ENCODE measurements at regions not wholly inside any gene's neighbourhood (a gene's known extent, or its start where the extent isn't known, plus 50 kb on each side); places are given as distances from the start of the nearest gene placed in this dataset.
"Not testable (repeated sequence)": the region's sequence is repeated elsewhere in the genome, so short reads cannot be mapped to it uniquely, and the experiment has no call there.

GRCh38 chr15:22237891-22238275 is 157.6 kb downstream of the OR4M2 start:
- Histone ChIP-seq H3K4me3 (replicated peaks in 1 of 3; ENCODE audit: insufficient read depth in 1 of 3, low read depth in 1 of 3, low read length in 3 of 3) (no peak overlapping the region), H4K20me1 (replicated peaks; ENCODE audit: control insufficient read depth, extremely low read depth, insufficient read depth, low read length) (no peaks in the 10 kb centered on the region), H3K9me3 (replicated peaks; ENCODE audit: control insufficient read depth, insufficient read depth, low read length) (peaks cover 21% of the 10 kb centered on the region), H3K4me2 (ENCODE audit: insufficient read depth, low read length) (no peak overlapping the region), H3K9me1 (replicated peaks; ENCODE audit: control insufficient read depth, extremely low read depth, insufficient read depth, low read length) (no peaks in the 10 kb centered on the region), H3K27ac (ENCODE audit: insufficient read depth, low read depth, low read length) (no peak overlapping the region), H2AFZ (ENCODE audit: low read depth, low read length) (no peak overlapping the region), H3K27me3 (ENCODE audit: control insufficient read depth in 2 of 2, insufficient read depth in 2 of 2, low read length in 2 of 2) (no peaks in the 10 kb centered on the region), H3K79me2 (ENCODE audit: control insufficient read depth, insufficient read depth, low read length) (no peaks in the 10 kb centered on the region), H3K9ac (replicated peaks; ENCODE audit: extremely low read depth, insufficient read depth, low read length) (no peak overlapping the region), H3K36me3 (ENCODE audit: control insufficient read depth in 2 of 2, extremely low read depth in 1 of 2, insufficient read depth in 2 of 2, low read length in 2 of 2) (no peaks in the 10 kb centered on the region), H3K4me1 (ENCODE audit: control insufficient read depth, extremely low read depth, insufficient read depth, low read length) (no peaks in the 10 kb centered on the region)
- BruUV-seq (replicated peaks), result no TSS peak
- ChIA-PET POLR2A (no interaction called here), CTCF (no interaction called here)
- TF ChIP-seq MAX (IDR thresholded peaks at IDR 0.05; ENCODE audit: insufficient read depth, insufficient read length), result no peak
- TF ChIP-seq FOS (IDR thresholded peaks at IDR 0.05; ENCODE audit: borderline replicate concordance, insufficient read depth, low read length), result no peak
- TF ChIP-seq EZH2 (IDR thresholded peaks at IDR 0.05; ENCODE audit: borderline replicate concordance, low read depth, low read length, severe bottlenecking), result no peak
- TF ChIP-seq MYC (IDR thresholded peaks at IDR 0.05; ENCODE audit: low read depth, low read length), result no peak
- no peak for TF ChIP-seq POLR2AphosphoS5 (IDR thresholded peaks at IDR 0.05; ENCODE audit: insufficient read depth, low read depth, low read length)
- TF ChIP-seq POLR2A (IDR thresholded peaks at IDR 0.05; ENCODE audit: low read depth, low read length), result no peak
- TF ChIP-seq CTCF (IDR thresholded peaks at IDR 0.05; ENCODE audit: extremely low read depth in 1 of 2, insufficient read depth in 1 of 2, low read depth in 1 of 2, low read length in 2 of 2), result no peak
- TF ChIP-seq JUN (IDR thresholded peaks at IDR 0.05; ENCODE audit: borderline replicate concordance, insufficient read depth, insufficient read length, low read depth), result no peak
- TF ChIP-seq GATA2 (IDR thresholded peaks at IDR 0.05; ENCODE audit: insufficient read depth, insufficient read length, low read depth, low read length), result no peak
- FAIRE-seq (no peak), DNase-seq (ENCODE audit: low read depth, low spot score) (no peak)
- intact Hi-C loops (cut with micrococcal nuclease), result no loop called here
- dilution Hi-C loops (cut with MboI; ENCODE audit: extremely low pct_ligation_motif_present, low sequenced_read_pairs), result no loop called here

GRCh38 chr15:22238276-22238958 is 158.1 kb downstream of the OR4M2 start:
- dilution Hi-C loops (cut with MboI; ENCODE audit: extremely low pct_ligation_motif_present, low sequenced_read_pairs); intact Hi-C loops (cut with micrococcal nuclease); DNase-seq (ENCODE audit: low read depth, low spot score); H3K27ac ChIP-seq (ENCODE audit: insufficient read depth, low read depth, low read length); H3K27me3 ChIP-seq (ENCODE audit: control insufficient read depth in 2 of 2, insufficient read depth in 2 of 2, low read length in 2 of 2); H3K4me3 ChIP-seq (replicated peaks in 1 of 3; ENCODE audit: insufficient read depth in 1 of 3, low read depth in 1 of 3, low read length in 3 of 3); H3K9me1 ChIP-seq (replicated peaks; ENCODE audit: control insufficient read depth, extremely low read depth, insufficient read depth, low read length); H3K4me1 ChIP-seq (ENCODE audit: control insufficient read depth, extremely low read depth, insufficient read depth, low read length); H3K36me3 ChIP-seq (ENCODE audit: control insufficient read depth in 2 of 2, extremely low read depth in 1 of 2, insufficient read depth in 2 of 2, low read length in 2 of 2); H3K4me2 ChIP-seq (ENCODE audit: insufficient read depth, low read length); H3K9ac ChIP-seq (replicated peaks; ENCODE audit: extremely low read depth, insufficient read depth, low read length); H4K20me1 ChIP-seq (replicated peaks; ENCODE audit: control insufficient read depth, extremely low read depth, insufficient read depth, low read length); FAIRE-seq; CTCF ChIA-PET; H3K79me2 ChIP-seq (ENCODE audit: control insufficient read depth, insufficient read depth, low read length); POLR2A ChIA-PET; H2AFZ ChIP-seq (ENCODE audit: low read depth, low read length); BruUV-seq (replicated peaks): not testable (repeated sequence)
- peaks cover 25% of the 10 kb centered on the region for H3K9me3 ChIP-seq (replicated peaks; ENCODE audit: control insufficient read depth, insufficient read depth, low read length)
